IPS-NIHi7 (cell line): ENCODE measurements at regions not wholly inside any gene's neighbourhood (a gene's known extent, or its start where the extent isn't known, plus 50 kb on each side); places are given as distances from the start of the nearest gene placed in this dataset.
"Not testable (repeated sequence)": the region's sequence is repeated elsewhere in the genome, so short reads cannot be mapped to it uniquely, and the experiment has no call there.

Experiments used
- DNase-seq: peaks from one replicate; pipeline ENCODE4 v3.0.0; 2012; ENCODE audit warnings: mixed read lengths; ENCODE audit errors: extremely low spot score

DNA sequence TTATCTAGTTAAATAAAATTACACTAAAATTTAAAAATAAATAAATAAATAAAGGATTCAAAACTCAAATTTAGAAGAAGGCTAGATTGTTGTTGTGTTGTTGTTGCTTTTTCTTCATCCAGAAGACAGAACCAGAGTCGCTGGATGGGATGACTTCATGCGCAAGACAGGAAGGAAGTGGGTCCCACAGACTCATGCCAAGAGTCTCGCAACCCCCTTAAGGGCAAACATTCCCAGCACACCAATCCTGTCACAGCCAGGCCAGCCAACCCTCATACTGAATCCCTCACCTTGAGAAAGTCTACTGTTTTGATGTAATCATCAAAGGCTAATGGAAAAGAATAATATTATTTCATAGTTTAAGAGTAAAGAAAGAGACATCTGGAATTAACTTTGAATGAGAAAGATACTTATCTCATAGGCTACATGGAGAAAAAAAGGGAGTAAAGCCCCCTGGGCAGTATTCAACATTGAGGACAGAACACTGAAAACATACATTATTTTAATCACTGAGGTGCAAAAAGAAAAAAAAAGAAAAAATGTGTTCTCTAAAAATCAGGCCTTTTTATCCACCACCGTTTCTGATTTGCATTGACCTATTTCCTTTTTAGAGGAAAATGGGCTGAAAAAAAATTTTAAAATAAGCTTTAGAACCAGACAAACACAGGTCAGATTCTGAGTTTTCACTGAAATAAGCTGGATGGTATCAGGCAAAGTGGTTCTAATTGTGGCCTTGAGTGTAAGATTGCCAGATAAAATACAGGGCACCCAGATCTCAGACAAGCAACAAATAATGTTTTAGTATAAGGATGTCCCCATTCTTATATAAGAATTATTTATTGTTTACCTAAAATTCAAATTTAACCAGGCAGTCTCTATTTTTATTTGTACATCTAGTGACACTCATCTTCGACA lies 826.5 kb downstream of the TNS3 start:
- DNase-seq, result no peak

DNA sequence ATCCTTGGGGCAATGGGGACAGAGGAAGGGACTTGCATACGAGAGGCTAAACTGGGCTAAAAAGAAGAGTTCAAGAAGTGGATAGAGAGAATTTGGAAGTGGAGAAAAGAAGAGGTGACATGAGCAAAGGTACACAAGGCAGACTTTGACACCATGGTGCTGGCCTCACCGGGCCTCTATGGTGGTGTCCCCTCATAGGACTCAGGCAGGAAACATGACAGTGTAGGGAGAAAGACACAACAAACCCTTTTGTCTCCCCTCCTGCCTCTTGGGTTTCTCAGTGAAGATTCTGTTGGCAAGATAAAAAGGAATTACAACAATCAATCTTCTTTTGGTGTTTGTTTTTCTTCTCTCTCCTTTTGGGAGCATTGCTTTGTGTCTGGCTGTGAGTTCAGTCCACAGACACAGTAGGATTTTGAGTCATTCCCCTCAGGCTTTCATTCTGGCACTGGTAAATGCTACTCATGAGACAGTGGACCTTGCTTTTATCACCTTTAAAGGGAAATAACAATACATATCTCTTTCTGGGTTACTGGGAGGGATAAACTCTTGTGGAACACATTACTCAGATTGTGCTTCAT lies 827.7 kb downstream of the TNS3 start:
- DNase-seq, result no peak

DNA sequence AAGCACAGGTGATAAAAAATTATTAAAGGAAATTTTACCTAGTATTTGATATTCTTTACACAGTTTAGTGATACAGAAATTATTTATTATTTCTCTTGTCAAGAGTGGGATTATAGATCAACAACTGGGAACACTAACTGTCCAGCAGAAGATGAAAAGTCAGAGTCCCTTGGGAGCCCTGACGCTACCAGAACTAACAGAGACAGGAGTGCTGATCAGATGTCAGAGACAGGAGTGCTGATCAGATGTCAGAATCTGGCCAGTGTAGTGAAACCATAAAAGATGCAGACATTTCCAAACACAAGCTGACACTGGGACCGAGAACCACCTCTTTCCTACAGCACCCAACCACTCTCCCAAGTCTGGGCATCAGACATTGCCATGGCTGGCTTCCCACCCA lies 828.2 kb downstream of the TNS3 start:
- no peak for DNase-seq

GRCh38 chr7:46752881-46753366 lies 829.0 kb downstream of the TNS3 start:
- DNase-seq, result no peak

GRCh38 chr7:46751927-46752723 lies 829.8 kb downstream of the TNS3 start:
- DNase-seq, result not testable (repeated sequence)

- DNase-seq, result no peak
Measured at GRCh38 chr7:46751471-46751870, 830.4 kb upstream of the IGFBP3 start.

DNA sequence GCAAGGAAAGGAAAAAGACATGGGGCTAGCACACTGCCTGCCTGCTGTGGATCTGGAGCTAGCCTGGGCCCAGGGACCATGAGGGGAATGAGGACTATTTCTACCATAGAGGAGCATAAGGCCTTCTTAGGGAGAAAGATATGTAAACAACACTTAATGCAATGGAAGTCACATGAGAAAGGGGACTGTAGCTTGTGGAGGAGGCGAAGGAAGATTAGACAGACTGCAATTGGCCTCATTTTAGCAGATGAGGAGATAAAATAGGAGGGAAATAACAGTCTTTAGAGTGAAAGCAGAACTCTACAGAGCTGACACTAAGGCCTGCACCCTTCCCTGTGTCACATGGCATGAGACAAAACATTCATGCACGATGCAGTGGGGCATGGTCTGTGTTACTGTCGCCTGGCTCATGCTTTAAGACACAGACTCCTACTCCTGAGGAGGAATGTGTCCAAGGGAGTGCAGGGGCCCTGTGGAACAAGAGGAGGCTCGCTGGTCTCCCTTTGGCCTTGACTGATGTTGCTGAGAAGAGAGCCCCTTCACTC lies 829.3 kb upstream of the IGFBP3 start:
- DNase-seq, result no peak

DNA sequence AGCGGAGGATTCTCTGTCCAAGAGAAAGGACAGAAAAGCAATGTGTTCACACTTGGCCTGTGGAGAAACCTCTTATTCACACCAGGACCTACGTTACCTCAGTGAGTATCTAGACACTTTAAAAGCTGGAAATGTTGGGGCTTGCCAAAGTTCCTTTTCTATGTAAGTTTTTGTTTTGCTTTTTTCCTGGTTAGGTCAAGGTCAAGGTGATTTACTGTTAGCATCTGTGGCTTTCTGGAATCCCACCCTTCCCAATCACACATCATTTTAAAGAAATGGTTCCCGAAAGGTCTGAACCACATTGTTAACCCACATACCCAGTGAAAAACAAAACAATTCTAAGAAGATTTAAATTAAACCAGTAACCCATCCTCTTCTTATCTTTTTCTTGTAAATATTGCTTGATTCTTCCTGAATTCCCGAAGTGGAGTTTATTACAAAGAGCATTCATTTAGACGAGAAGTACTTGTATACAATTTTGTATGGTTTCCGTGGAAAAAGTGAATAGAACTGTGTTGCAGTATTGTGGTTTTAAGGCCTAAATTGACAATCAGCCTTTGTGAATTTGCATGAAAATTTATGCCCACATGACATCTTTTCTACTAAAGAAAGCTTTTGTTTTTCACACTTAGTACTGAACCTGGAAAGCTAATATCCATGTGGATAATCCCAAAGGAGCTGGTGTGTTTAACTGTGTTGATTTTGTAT lies 827.0 kb upstream of the IGFBP3 start:
- no peak for DNase-seq

DNA sequence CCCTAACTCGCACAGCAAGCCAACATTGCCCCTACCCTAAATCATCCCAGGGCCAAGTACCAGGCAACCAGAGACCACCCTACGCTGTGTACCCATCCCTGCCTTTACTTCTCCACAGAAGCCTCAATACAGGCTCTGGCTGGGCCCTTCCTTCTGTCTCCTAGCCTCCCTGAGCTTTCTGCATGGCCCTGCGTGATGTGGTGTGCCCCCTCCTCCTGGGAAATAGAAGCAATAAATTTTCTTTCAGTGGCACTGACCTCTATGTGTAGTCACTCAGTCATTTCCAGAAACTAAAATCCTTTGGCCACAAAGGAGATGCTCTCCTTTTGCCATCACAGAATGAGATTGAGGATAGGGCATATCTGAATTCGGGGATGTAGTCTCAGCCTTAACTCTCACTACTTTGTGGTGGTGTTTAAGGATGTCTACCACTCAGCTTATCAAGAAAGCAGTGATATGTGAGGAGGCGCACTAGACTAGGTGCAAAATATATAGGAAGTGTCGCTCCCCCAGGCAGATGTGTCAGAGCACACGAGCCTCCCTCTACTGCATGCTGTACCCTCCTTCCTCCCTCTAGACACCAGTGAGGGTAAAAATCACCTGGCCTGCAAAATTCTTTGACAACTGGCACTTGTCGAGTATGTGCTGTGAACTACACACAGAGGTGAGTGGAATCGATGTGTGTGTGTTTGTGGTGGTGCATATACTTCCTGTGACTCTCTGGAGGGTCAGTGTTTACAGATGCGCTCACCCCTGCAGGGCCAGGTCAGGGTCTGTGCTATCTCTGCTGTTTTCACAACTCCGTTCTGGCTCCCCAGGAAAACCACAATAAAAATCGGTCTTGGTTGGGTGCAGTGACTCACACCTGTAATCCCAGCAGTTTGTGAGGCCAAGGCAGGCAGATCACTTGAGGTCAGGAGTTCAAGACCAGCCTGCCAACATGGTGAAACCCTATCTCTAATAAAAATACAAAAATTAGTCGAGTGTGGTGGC lies 825.9 kb upstream of the IGFBP3 start:
- DNase-seq, result no peak

DNA sequence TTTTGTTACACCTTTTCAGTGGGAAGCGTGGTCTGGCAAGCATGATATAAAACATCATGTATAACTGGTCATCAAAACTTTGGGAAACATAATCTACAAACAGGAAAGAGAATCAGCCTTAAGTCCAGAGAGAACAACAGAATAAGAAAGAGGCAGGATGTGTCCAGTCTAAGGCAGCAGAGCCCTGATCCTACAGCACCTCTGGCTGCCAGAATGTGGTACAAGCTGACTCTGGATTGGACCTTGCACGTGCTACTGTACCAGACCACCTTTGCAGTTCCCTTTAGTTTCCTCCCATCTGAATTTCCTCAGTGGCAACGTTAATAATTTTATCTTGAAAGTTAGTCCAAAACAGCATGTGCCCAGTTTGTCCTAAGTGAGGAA lies 824.6 kb upstream of the IGFBP3 start:
- DNase-seq, result no peak

- no peak for DNase-seq
Measured at GRCh38 chr7:46744957-46745706, 824.1 kb upstream of the IGFBP3 start.

DNA sequence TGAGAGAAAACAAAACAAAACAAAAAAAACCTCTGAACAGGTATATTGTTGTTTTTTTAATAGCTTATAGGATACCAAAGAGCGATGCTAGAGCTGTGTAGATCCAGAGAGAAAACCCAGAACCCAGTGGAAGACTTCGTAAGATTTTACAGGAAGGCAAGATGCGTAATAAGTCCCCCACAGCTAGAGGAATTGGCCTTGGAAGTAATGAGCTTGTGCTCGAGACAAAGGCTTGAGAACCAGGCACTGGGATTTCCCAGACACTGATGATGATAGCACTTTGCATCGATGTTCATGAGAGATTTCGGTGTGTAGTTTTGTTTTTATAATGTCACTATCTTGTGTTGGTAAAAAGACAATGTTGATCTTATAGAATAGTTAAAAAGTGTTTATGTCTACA lies 821.5 kb upstream of the IGFBP3 start:
- DNase-seq, result no peak

- DNase-seq, result no peak
Measured at GRCh38 chr7:46741938-46742540, 821.0 kb upstream of the IGFBP3 start.

GRCh38 chr7:46741181-46741580 lies 820.1 kb upstream of the IGFBP3 start:
- no peak for DNase-seq

DNA sequence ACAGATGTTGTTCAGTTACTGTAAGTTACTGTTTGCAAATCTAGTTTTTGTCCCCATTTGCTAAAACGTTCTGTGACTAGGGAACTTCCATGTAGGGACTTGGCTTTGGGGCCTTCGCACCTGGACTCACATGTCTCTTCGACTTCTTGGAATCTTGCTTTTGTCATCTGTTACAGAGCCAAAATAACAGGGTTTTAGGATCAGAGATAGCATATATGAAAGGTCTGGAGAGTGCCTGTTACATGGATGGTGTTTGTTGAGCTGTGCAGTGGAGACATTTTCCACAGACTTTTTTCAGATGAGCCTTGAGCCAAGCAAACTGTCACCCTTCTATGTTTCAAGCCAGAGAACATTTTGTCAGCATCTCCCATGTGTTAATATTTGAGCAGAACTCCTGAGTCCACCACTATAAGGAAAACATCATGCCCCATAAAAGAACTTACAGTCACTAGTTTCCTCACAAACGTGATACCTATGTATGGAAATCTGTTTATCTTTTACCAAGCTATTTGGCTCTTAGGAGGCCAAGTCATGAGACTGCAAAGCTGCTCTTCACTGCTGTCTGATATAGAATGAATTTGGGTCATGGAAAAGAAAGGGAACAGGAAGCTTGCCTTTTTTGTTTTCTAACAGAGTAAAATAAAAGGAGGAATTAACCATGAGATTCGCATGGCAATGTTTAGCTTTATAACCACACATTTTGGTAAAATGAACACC lies 818.6 kb upstream of the IGFBP3 start:
- DNase-seq, result no peak

GRCh38 chr7:46738796-46739195 lies 817.7 kb upstream of the IGFBP3 start:
- DNase-seq, result no peak

- no peak for DNase-seq
Measured at GRCh38 chr7:46738165-46738564, 817.1 kb upstream of the IGFBP3 start.

GRCh38 chr7:46725838-46726237 lies 804.8 kb upstream of the IGFBP3 start:
- DNase-seq, result no peak
